ENCODE measurements at regions not wholly inside any gene's neighbourhood (a gene's known extent, or its start where the extent isn't known, plus 50 kb on each side); places are given as distances from the start of the nearest gene placed in this dataset.

DNA sequence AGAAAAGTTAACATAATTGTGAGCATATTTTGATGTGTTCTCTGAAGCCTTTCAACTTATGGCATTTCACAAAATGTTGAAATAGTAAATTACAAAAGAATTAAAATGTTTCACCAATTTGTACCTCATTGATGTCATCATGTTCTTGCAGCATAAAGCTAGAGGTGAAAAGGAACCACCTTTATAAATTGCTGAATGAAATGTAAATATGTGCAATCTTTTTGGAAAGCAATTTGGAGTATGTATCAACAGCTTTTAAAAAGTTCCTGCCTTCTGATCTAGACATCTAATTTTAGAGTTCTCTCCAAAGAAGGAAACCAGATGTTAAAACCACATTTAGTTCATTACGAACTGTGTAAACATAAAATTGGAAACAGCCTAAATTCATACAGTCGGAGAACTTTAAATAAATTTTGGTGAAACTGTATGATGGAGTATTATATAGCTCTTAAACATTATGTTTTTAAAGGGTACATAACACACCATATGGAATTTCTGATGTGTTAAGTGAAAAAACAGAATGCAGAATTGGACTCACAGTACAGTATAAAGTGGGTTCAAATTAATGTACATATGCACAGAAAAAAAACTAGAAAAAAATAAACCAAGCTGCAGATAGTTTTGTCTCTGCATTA, 311.2 kb upstream of the NAALADL2 start:
- Histone ChIP-seq H2AFZ (ENCODE audit: control insufficient read depth, low read length) (no peak overlapping the region), H4K20me1 (ENCODE audit: control insufficient read depth, extremely low read depth, insufficient read depth, low read length) (no peaks in the 10 kb centered on the region), H3K36me3 (ENCODE audit: control insufficient read depth in 2 of 2, extremely low read depth in 1 of 2, insufficient read depth in 2 of 2, low read length in 2 of 2) (no peaks in the 10 kb centered on the region), H3K9me1 (ENCODE audit: control insufficient read depth, extremely low read depth, insufficient read depth, low read length) (no peaks in the 10 kb centered on the region), H3K27ac (ENCODE audit: control insufficient read depth, insufficient read depth, low read length) (no peak overlapping the region), H3K4me2 (ENCODE audit: control insufficient read depth, extremely low read depth, insufficient read depth, low read depth, low read length) (no peak overlapping the region), H3K79me2 (ENCODE audit: control insufficient read depth, insufficient read depth, low read length) (no peaks in the 10 kb centered on the region), H3K4me3 (ENCODE audit: control insufficient read depth in 2 of 3, extremely low read depth in 1 of 3, insufficient read depth in 2 of 3, low read depth in 1 of 3, low read length in 3 of 3) (no peak overlapping the region), H3K4me1 (ENCODE audit: control insufficient read depth, extremely low read depth, insufficient read depth, low read length) (no peaks in the 10 kb centered on the region), H3K27me3 (ENCODE audit: control insufficient read depth, extremely low read depth, insufficient read depth, low read length) (no peaks in the 10 kb centered on the region), H3K9ac (ENCODE audit: control insufficient read depth, extremely low read depth, insufficient read depth, low read length) (no peak overlapping the region), H3K9me3 (ENCODE audit: control insufficient read depth, low read depth, low read length) (no peaks in the 10 kb centered on the region)
- TF ChIP-seq, protein P1, sequence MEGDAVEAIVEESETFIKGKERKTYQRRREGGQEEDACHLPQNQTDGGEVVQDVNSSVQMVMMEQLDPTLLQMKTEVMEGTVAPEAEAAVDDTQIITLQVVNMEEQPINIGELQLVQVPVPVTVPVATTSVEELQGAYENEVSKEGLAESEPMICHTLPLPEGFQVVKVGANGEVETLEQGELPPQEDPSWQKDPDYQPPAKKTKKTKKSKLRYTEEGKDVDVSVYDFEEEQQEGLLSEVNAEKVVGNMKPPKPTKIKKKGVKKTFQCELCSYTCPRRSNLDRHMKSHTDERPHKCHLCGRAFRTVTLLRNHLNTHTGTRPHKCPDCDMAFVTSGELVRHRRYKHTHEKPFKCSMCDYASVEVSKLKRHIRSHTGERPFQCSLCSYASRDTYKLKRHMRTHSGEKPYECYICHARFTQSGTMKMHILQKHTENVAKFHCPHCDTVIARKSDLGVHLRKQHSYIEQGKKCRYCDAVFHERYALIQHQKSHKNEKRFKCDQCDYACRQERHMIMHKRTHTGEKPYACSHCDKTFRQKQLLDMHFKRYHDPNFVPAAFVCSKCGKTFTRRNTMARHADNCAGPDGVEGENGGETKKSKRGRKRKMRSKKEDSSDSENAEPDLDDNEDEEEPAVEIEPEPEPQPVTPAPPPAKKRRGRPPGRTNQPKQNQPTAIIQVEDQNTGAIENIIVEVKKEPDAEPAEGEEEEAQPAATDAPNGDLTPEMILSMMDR (optimal IDR thresholded peaks at IDR 0.05 in 1 of 3, IDR thresholded peaks at IDR 0.05 in 1 of 3, conservative IDR thresholded peaks at IDR 0.05 in 1 of 3; ENCODE audit: extremely low read depth in 1 of 3, insufficient read depth in 2 of 3, low read length in 3 of 3) = no peak
- TF ChIP-seq EZH2 (IDR thresholded peaks at IDR 0.05; ENCODE audit: low read length) = no peak
- no peak for FAIRE-seq
- DNase-seq (ENCODE audit: low read depth, low spot score) = no peak
- dilution Hi-C loops (cut with MboI; ENCODE audit: extremely low pct_ligation_motif_present, low sequenced_read_pairs) = no loop called here

DNA sequence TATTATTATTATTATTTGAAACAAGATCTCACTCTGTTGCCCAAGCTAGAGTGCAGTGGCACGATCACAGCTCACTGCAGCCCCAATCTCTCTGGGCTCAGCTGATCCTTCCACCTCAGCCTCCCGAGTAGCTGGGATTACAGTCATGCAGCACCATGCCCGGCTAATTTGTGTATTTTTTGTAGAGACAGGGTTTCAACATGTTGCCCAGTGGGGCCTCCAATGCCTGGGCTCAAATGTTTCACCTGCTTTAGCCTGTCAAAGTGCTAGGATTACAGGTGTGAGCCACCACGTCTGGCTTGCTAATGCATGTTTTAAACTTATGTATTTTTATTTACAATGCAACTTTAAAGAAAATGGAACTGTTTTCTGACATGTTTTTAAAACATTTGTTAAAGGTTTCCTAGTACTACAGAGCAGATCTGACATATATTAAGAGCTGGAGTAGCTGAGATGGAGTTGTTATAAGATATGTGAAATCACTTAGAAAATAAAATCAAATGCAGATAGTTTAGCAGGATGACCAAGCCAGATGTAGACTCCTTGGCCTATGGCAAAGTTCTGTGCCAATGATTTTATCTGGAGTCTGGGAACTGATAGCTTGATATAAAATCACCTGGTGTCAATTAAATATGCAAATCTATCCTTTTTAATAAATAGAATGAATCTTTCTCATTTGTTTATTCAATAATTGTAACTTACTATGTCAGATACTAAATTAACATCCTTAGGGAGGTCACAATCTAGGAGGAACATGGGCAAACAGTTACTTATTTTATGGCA, 310.1 kb upstream of the NAALADL2 start:
- Histone ChIP-seq H2AFZ (ENCODE audit: control insufficient read depth, low read length) (no peak overlapping the region), H3K4me1 (ENCODE audit: control insufficient read depth, extremely low read depth, insufficient read depth, low read length) (no peaks in the 10 kb centered on the region), H3K36me3 (ENCODE audit: control insufficient read depth in 2 of 2, extremely low read depth in 1 of 2, insufficient read depth in 2 of 2, low read length in 2 of 2) (no peaks in the 10 kb centered on the region), H3K9me1 (ENCODE audit: control insufficient read depth, extremely low read depth, insufficient read depth, low read length) (no peaks in the 10 kb centered on the region), H3K79me2 (ENCODE audit: control insufficient read depth, insufficient read depth, low read length) (no peaks in the 10 kb centered on the region), H3K9me3 (ENCODE audit: control insufficient read depth, low read depth, low read length) (no peaks in the 10 kb centered on the region), H4K20me1 (ENCODE audit: control insufficient read depth, extremely low read depth, insufficient read depth, low read length) (no peaks in the 10 kb centered on the region), H3K27me3 (ENCODE audit: control insufficient read depth, extremely low read depth, insufficient read depth, low read length) (no peaks in the 10 kb centered on the region), H3K4me3 (ENCODE audit: control insufficient read depth in 2 of 3, extremely low read depth in 1 of 3, insufficient read depth in 2 of 3, low read depth in 1 of 3, low read length in 3 of 3) (no peak overlapping the region), H3K9ac (ENCODE audit: control insufficient read depth, extremely low read depth, insufficient read depth, low read length) (no peak overlapping the region), H3K4me2 (ENCODE audit: control insufficient read depth, extremely low read depth, insufficient read depth, low read depth, low read length) (no peak overlapping the region), H3K27ac (ENCODE audit: control insufficient read depth, insufficient read depth, low read length) (no peak overlapping the region)
- no peak for TF ChIP-seq EZH2 (IDR thresholded peaks at IDR 0.05; ENCODE audit: low read length)
- TF ChIP-seq, protein P1 (optimal IDR thresholded peaks at IDR 0.05 in 1 of 3, IDR thresholded peaks at IDR 0.05 in 1 of 3, conservative IDR thresholded peaks at IDR 0.05 in 1 of 3; ENCODE audit: extremely low read depth in 1 of 3, insufficient read depth in 2 of 3, low read length in 3 of 3) = no peak
- dilution Hi-C loops (cut with MboI; ENCODE audit: extremely low pct_ligation_motif_present, low sequenced_read_pairs) = no loop called here
- DNase-seq (ENCODE audit: low read depth, low spot score) (no peak), FAIRE-seq (no peak)

All from keratinocyte (primary cell).